NB4 (cell line): ENCODE measurements at regions not wholly inside any gene's neighbourhood (a gene's known extent, or its start where the extent isn't known, plus 50 kb on each side); places are given as distances from the start of the nearest gene placed in this dataset.

ENCODE experiments used
- DNase-seq: peaks from one replicate; pipeline ENCODE4 v3.0.0; 2010; ENCODE audit warnings: low read depth
- H3K4me3 ChIP-seq: one replicate; pipeline ENCODE4 v1.5.1; 2011; ENCODE audit warnings: mild to moderate bottlenecking, low read depth, low read length, moderate library complexity
- MAX ChIP-seq: IDR thresholded peaks from 2 replicates; pipeline ENCODE4 v1.6.1; 2011; ENCODE audit warnings: low read depth, low read length
- MYC ChIP-seq: IDR thresholded peaks from 2 replicates; pipeline ENCODE4 v1.6.1; 2011; ENCODE audit warnings: low read depth, low read length
- POLR2A ChIP-seq: IDR thresholded peaks from 2 replicates; pipeline ENCODE4 v1.6.1; 2011; ENCODE audit warnings: mild to moderate bottlenecking; ENCODE audit not compliant: insufficient read length; ENCODE audit errors: extremely low read depth
- TF ChIP-seq, protein P1 (sequence below): IDR thresholded peaks from one replicate; pipeline ENCODE4 v1.5.1; 2012; ENCODE audit warnings: low read depth, low read length

- H3K4me3 ChIP-seq = no peak overlapping the region
- TF ChIP-seq, protein P1, sequence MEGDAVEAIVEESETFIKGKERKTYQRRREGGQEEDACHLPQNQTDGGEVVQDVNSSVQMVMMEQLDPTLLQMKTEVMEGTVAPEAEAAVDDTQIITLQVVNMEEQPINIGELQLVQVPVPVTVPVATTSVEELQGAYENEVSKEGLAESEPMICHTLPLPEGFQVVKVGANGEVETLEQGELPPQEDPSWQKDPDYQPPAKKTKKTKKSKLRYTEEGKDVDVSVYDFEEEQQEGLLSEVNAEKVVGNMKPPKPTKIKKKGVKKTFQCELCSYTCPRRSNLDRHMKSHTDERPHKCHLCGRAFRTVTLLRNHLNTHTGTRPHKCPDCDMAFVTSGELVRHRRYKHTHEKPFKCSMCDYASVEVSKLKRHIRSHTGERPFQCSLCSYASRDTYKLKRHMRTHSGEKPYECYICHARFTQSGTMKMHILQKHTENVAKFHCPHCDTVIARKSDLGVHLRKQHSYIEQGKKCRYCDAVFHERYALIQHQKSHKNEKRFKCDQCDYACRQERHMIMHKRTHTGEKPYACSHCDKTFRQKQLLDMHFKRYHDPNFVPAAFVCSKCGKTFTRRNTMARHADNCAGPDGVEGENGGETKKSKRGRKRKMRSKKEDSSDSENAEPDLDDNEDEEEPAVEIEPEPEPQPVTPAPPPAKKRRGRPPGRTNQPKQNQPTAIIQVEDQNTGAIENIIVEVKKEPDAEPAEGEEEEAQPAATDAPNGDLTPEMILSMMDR = no peak
- no peak for TF ChIP-seq POLR2A
- no peak for TF ChIP-seq MAX
- DNase-seq = no peak
Measured at GRCh38 chr2:175373729-175374128, 192.2 kb upstream of the ATP5MC3 start.

GRCh38 chr2:175372704-175373701, 191.5 kb upstream of the ATP5MC3 start:
- peak; percentile 55 for DNase-seq
- no peak overlapping the region for H3K4me3 ChIP-seq
- no peak for TF ChIP-seq MAX
- no peak for TF ChIP-seq MYC
- TF ChIP-seq, protein P1 = no peak

GRCh38 chr2:175371378-175371777, 189.9 kb upstream of the ATP5MC3 start:
- no peak overlapping the region for H3K4me3 ChIP-seq
- no peak for TF ChIP-seq MYC
- TF ChIP-seq, protein P1 = no peak
- TF ChIP-seq MAX = no peak
- no peak for TF ChIP-seq POLR2A
- peak; percentile 18 for DNase-seq

- H3K4me3 ChIP-seq = no peak overlapping the region
- TF ChIP-seq, protein P1 = peak; percentile 87
- TF ChIP-seq MYC (no peak), POLR2A (no peak), MAX (no peak)
- DNase-seq = peak; percentile 83
Measured at GRCh38 chr2:175366815-175367214, 185.3 kb upstream of the ATP5MC3 start.

DNA sequence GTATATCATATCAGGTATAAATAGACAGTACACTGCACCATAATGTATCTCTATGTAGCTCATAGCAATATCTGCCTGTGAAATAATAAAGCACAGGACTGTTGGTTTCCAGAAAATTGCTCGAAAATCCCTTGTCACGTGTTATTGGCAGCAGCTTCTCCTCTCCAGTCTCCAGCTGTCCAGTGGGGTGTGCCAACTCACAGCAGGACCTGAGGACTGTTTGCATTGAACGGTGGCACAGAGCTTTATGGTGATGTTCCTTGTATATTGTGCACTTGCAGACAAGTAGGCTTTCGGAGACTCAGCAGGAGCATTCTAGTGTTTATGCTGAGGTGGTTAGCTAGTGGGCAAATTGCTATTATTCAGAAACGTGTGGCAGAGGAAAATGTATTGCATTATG, 182.2 kb upstream of the ATP5MC3 start:
- DNase-seq = no peak
- no peak overlapping the region for H3K4me3 ChIP-seq
- TF ChIP-seq POLR2A = no peak
- TF ChIP-seq MAX = no peak
- TF ChIP-seq, protein P1 = no peak
- TF ChIP-seq MYC = no peak
